Heart right ventricle (tissue), 16 donors: ENCODE measurements at regions not wholly inside any gene's neighbourhood (a gene's known extent, or its start where the extent isn't known, plus 50 kb on each side); places are given as distances from the start of the nearest gene placed in this dataset.
A peak's percentile ranks its signal among the peaks of the same experiment; 100 is the strongest.

Experiments used
- ATAC-seq, 8 donors: fragments of 200-7000 bp; cut with Tn5 transposase; one replicate each; pipeline ENCODE4 v1.9.1; 2020; ENCODE audit warnings: mild to moderate bottlenecking in 8 of 8, moderate library complexity in 8 of 8, moderate number of reproducible peaks in 1 of 8
- DNase-seq, 2 donors: peaks; one replicate each; pipeline ENCODE4 v3.0.0-alpha.2; 2020
- H3K27ac ChIP-seq, 10 donors: fragments of 200-600 bp; sonication (generic) in 2 of 10; one replicate each; pipeline versions ENCODE4 v1.5.0 to v1.8.0; 2020 to 2022; ENCODE audit warnings: mild to moderate bottlenecking in 3 of 10
- H3K27me3 ChIP-seq, 7 donors: fragments of 200-600 bp; one replicate each; pipeline ENCODE4 v1.8.0; 2021 to 2022; ENCODE audit warnings: mild to moderate bottlenecking in 2 of 7
- H3K36me3 ChIP-seq, 9 donors: fragments of 200-600 bp; sonication (generic) in 1 of 9; one replicate each; pipeline versions ENCODE4 v1.5.0 to v1.8.0; 2020 to 2022; ENCODE audit warnings: mild to moderate bottlenecking in 2 of 9
- H3K4me1 ChIP-seq, 9 donors: fragments of 200-600 bp; sonication (generic) in 1 of 9; one replicate each; pipeline versions ENCODE4 v1.5.0 to v1.8.0; 2020 to 2022; ENCODE audit warnings: mild to moderate bottlenecking in 4 of 9
- H3K4me3 ChIP-seq, 10 donors: fragments of 200-600 bp; sonication (generic) in 2 of 10; one replicate each; pipeline versions ENCODE4 v1.5.0 to v1.8.0; 2020 to 2022; ENCODE audit warnings: mild to moderate bottlenecking in 7 of 10, moderate library complexity in 2 of 10
- H3K9me3 ChIP-seq, 11 donors: fragments of 200-600 bp in 10 of 11; sonication (generic) in 2 of 11; one replicate each; pipeline versions ENCODE4 v1.5.0 to v1.8.0; 2013 to 2022; ENCODE audit warnings: mild to moderate bottlenecking in 2 of 11, control low read depth in 1 of 11, moderate library complexity in 1 of 11
- WGBS, 2 donors: extraction: QIAGEN DNeasy Blood & Tissue Kit; methylation state at CpG; one replicate each; pipeline ENCODE4 v1.1.7; 2013; ENCODE audit warnings: inconsistent platforms in 1 of 2; 5-methylcytosine and 5-hydroxymethylcytosine counted together
- intact Hi-C, 10 donors: fragments of 100-400 bp; cut with DNase I; formaldehyde crosslinking; loops; one replicate each; pipeline versions ENCODE4 v1.11.1 to v1.14.2; 2022
- TF ChIP-seq, protein P1 (sequence below), 9 donors: fragments of 200-600 bp; sonication (generic) in 2 of 9; IDR thresholded peaks; one replicate each; pipeline versions ENCODE4 v1.5.0 to v1.8.0; 2021 to 2022; ENCODE audit warnings: antibody characterized with exemption in 9 of 9, mild to moderate bottlenecking in 5 of 9, moderate library complexity in 1 of 9
- donor health status: Arrhythmogenic right ventricular cardiomyopathy.
- donor health status: ischemic (EF 13 %, LVEDD 7.1; RV severe dilation, severe dysfunction).
- donor health status: healthy with polysubstance abuse.
- donor health status: DM: no; HTN: yes; CAD: no.
- donor health status: DM: no; HTN: no; CAD: no.
- donor health status: ischemic (EF 25% LVEDD 6.9; RV normal size, moderate dysfunction).
- donor health status: ischemic (EF 25% LVEDD 5.7; RV mildly dilated, moderate dysfunction).
- donor health status: healthy.
- donor health status: DM: yes; HTN: yes; CAD: no.
- donor health status: Ischemic cardiomyopathy.
- donor health status: ischemic (EF 35%, LVEDD 5.7; RV mildly dilated, moderate dysfunction).
- donor health status: nonischemic (EF 11% LVEDD 7.7; RV severe dilation, severe dysfunction).
- donor health status: DM: yes; HTN: yes; CAD: no.
- donor health status: PGD.
- donor health status: ischemic (EF 29% LVEDD 5.4; RV normal size, mild dysfunction).
- donor health status: nonischemic (EF 23%, LVEDD 6.1; RV moderate dilation, normal function).

DNA sequence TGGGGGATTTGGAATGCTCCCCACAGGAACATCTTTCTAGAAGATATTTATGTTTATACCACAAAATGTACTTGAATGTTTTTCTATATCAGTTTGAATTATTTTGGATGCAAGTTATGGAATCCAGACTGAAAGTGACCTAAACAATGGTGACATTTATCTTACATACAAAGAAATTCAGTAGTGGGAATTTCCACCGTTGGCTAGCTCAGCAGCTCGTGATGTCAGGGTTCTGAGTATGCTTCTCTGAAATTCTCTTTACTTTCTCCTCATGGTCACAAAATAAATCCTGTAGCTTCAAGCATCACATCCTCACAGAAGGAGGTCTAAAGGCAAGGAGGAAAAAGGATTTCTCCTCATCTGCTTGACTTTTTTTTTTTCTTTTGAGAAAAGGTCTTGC, 105.3 kb downstream of the AKAIN1 start:
- WGBS, 2 donors: 70 to 78% methylated on average over 2 of the region's 2 CpGs
- TF ChIP-seq, protein P1, sequence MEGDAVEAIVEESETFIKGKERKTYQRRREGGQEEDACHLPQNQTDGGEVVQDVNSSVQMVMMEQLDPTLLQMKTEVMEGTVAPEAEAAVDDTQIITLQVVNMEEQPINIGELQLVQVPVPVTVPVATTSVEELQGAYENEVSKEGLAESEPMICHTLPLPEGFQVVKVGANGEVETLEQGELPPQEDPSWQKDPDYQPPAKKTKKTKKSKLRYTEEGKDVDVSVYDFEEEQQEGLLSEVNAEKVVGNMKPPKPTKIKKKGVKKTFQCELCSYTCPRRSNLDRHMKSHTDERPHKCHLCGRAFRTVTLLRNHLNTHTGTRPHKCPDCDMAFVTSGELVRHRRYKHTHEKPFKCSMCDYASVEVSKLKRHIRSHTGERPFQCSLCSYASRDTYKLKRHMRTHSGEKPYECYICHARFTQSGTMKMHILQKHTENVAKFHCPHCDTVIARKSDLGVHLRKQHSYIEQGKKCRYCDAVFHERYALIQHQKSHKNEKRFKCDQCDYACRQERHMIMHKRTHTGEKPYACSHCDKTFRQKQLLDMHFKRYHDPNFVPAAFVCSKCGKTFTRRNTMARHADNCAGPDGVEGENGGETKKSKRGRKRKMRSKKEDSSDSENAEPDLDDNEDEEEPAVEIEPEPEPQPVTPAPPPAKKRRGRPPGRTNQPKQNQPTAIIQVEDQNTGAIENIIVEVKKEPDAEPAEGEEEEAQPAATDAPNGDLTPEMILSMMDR (IDR thresholded peaks at IDR 0.05): no peak

DNA sequence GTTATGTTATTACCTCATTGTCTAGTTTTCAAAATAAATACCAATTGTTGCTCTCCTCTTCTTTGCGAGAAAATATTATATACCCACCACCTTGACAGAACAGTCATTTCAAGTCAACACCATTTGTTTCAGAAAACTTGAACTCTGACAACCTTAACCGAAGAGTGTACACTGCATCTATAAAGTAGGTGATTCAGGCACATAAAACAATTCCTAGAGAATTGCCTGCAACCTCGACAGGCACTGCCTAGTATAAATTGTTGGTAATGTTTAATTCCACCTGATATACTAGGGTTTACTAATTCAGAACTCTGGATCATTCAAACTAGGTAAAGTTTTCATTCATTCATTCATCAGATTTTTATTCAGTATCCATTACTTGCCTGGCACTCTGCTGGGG, 121.8 kb downstream of the AKAIN1 start:
- Histone ChIP-seq H3K4me1 (peaks cover 0 to 4% (median 0%) of the 10 kb centered on the region in 9 donors), H3K4me3 (no peak overlapping the region), H3K27ac (no peak overlapping the region), H3K27me3 (peaks cover 0 to 41% (median 3%) of the 10 kb centered on the region in 7 donors), H3K9me3 (no peaks in the 10 kb centered on the region), H3K36me3 (no peaks in the 10 kb centered on the region)
- intact Hi-C loops: loop anchor here in 2 of 10 donors (10.0 kb wide), 2 partner anchors 760 to 1810 kb away; no protein-coding TSS in a partner anchor
- TF ChIP-seq, protein P1 (IDR thresholded peaks at IDR 0.05): no peak
- no peak for DNase-seq
- 74 to 77% methylated on average over 3 of the region's 3 CpGs for WGBS, 2 donors
- ATAC-seq: no peak

More for the DNA sequence above, 105.3 kb downstream of the AKAIN1 start:
- ATAC-seq (no peak), DNase-seq (no peak)
- intact Hi-C loops: no loop called here
- Histone ChIP-seq H3K27ac (no peak overlapping the region), H3K27me3 (no peaks in the 10 kb centered on the region), H3K4me3 (no peak overlapping the region), H3K4me1 (no peaks in the 10 kb centered on the region), H3K36me3 (no peaks in the 10 kb centered on the region), H3K9me3 (peaks cover 0 to 26% (median 8%) of the 10 kb centered on the region in 11 donors)

DNA sequence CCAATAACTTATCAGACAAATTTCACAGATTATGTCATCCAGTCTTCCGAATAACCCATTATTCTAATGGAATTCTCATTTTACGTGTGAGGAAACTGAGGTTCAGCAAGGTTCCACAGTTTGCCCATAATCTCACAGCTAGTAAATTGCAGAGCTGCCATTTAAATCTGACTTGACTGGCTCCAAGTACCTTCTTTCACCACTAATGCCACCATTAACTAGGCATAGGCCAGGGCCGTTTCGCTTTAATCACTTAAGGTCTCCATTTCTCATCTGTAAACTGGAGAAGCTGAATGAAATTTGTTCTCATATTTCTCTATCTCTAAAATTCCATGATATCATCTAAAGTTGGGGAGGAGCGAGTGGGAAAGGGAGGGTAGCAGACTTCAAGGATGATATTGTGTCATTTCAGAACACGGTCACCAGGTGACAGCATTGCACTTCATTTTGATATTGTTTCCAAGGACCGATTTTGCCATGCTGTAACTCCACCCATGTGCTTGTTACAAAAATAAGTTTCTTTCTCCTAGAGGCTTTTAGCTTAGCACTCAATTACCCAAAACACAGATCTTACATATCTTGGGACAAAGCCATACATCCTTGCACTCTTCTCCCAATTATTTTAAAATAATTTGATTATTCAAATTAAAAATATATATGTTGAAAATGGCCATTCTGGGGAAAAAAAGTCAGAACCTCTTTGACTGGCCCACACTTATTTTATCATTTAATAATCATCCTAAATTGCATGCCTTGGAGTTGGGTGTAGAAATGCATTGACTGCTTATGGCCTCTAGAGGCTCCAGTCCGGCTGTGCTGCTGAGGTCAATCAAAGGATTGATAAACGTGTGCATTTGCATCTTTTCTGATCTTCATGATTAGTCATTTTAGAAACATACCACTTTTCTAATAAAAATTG, 123.8 kb downstream of the AKAIN1 start:
- H3K4me3 ChIP-seq: no peak overlapping the region
- H3K4me1 ChIP-seq: peaks cover 0 to 4% (median 0%) of the 10 kb centered on the region in 9 donors
- peak in 6 of 8 donors; percentile 39 to 71 (median 64) for ATAC-seq
- TF ChIP-seq, protein P1 (IDR thresholded peaks at IDR 0.05): peak; percentile 19 to 68 (median 55)
- no peak overlapping the region for H3K27ac ChIP-seq
- peaks cover 0 to 23% (median 7%) of the 10 kb centered on the region in 7 donors for H3K27me3 ChIP-seq
- intact Hi-C loops: loop anchor here in 2 of 10 donors (10.0 kb wide), 2 partner anchors 762 to 1812 kb away; no protein-coding TSS in a partner anchor
- no peaks in the 10 kb centered on the region for H3K36me3 ChIP-seq
- 40 to 41% methylated on average over 9 of the region's 9 CpGs for WGBS, 2 donors
- no peaks in the 10 kb centered on the region for H3K9me3 ChIP-seq
- peak in 1 of 2 donors; percentile 6 for DNase-seq

DNA sequence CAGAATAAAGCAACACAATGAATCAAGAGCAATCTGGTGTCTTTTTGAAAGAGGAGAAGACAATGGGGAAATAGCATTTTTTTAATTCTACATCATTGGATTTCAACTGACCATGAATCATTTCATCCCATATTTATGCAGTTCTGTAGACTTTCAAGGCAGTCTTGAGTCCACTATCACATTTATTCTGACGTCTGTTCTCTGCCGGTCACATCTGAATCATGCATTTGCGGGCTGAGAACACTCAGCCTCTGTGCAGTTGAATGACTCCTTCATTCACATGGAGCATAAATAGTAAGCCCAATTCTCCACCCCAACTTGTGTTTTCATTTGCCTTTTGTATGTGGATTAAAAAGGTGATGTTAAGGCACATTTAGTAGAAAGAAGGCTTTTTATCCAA, 128.2 kb downstream of the AKAIN1 start:
- peaks cover 0 to 10% (median 2%) of the 10 kb centered on the region in 7 donors for H3K27me3 ChIP-seq
- H3K36me3 ChIP-seq: no peaks in the 10 kb centered on the region
- H3K4me3 ChIP-seq: no peak overlapping the region
- no peaks in the 10 kb centered on the region for H3K9me3 ChIP-seq
- ATAC-seq (no peak), DNase-seq (no peak)
- H3K4me1 ChIP-seq: peaks cover 0 to 4% (median 0%) of the 10 kb centered on the region in 9 donors
- intact Hi-C loops: no loop called here
- no peak overlapping the region for H3K27ac ChIP-seq
- 80% methylated on average over 3 of the region's 3 CpGs for WGBS, 2 donors
- TF ChIP-seq, protein P1 (IDR thresholded peaks at IDR 0.05): no peak
